ENCODE measurements at regions not wholly inside any gene's neighbourhood (a gene's known extent, or its start where the extent isn't known, plus 50 kb on each side); places are given as distances from the start of the nearest gene placed in this dataset.

GRCh38 chr2:220962556-220962955 lies 609.5 kb downstream of the EPHA4 start:
- no peak for DNase-seq

DNA sequence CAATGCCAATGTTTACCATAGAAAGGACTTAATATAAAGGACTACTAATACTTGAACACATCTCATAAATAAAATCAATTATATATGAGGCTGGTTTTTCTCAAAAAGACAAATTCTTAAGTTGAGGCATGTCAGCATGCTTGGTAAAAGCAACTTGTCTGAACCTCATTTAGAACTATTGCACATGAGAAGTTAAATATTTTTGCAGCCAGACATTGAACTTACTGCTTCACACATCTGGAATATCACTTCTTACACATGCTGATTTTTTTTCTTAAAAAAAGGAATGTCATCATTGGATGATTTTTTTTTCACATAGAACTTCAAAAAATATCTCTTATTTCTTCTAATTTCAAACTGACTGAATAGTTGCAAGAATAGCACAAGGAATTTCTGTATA lies 609.0 kb downstream of the EPHA4 start:
- no peak for DNase-seq

GRCh38 chr2:220963930-220964329 lies 608.2 kb downstream of the EPHA4 start:
- DNase-seq: no peak

- DNase-seq: no peak
Observed at GRCh38 chr2:220966636-220967035, 605.5 kb downstream of the EPHA4 start.

DNA sequence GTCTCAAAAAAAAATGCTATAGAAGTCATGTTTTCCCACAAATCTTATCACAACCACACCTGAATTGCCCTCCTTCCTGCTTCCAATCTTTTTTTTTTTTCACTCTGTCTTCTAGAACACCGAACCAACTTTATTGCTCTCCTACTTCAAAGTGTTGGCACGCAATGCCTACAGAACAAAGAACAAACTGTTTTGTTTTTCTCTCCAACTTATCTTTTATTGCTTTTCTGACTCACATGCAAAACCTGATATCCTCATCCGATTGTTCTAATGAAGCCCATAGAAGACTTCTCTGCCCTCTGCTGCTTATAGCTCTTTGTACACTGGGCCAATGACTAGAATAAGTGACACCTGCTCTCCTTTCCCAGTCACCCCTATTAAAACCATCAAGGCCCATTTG lies 602.8 kb downstream of the EPHA4 start:
- DNase-seq: no peak

GRCh38 chr2:220980966-220981675 lies 591.0 kb downstream of the EPHA4 start:
- no peak for DNase-seq

DNA sequence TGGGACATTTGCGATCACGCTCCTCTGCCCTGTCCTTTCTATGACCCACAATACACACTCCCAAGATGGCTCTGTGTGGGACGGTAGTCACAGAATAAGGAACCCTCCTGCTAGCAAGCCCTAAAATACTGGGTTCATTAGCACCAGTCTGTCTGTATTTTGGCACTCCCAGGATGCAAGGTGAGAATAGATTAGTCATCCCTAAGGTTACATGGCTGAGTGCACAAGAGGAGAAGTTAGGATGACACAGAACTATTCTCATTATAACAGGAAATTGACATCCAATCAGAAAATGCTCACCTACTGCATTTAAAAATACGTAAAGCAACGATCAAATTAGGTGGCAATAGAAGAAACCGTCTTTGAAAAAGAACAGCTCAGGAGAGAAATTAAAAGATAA lies 590.2 kb downstream of the EPHA4 start:
- DNase-seq: no peak

DNA sequence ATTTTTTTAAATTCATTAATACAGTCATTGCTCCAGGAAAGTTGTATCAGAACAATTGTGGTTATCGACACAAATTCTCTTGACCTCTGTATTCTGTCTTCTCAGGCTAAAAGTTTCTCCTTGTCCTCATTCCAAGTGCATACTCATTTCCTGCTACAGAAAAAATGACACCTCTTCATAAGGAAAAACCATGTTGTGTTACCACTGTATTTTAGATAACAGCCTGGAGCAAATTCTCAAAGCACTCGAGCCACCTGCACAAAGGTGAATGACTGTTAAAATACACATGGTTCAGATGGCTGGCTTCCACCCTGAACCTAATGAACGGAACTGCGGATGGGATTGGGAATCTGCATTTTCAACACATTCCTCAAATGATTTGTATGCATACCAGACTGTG lies 586.5 kb downstream of the EPHA4 start:
- no peak for DNase-seq

DNA sequence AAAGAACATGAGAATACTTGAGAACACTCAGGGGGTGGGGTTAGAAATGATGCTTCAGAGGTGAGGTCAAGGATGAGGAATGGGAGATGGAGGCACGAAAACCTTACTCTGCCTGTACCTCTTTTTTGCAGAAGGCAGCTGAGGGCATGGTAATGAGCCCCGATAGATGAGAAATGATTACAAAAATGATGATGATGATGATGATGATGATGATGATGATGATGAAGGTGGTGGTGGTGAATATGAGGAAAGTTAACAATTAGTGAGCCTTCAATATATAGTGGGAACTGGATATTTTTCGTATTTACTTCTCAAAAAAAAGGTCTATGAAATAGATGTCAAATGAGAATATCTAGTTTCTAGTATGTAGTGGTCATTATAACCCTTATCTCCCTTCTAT lies 584.3 kb downstream of the EPHA4 start:
- no peak for DNase-seq

- DNase-seq: no peak
Observed at GRCh38 chr2:220991972-220992371, 580.1 kb downstream of the EPHA4 start.

GRCh38 chr2:220994846-220995245 lies 577.3 kb downstream of the EPHA4 start:
- DNase-seq: no peak

DNA sequence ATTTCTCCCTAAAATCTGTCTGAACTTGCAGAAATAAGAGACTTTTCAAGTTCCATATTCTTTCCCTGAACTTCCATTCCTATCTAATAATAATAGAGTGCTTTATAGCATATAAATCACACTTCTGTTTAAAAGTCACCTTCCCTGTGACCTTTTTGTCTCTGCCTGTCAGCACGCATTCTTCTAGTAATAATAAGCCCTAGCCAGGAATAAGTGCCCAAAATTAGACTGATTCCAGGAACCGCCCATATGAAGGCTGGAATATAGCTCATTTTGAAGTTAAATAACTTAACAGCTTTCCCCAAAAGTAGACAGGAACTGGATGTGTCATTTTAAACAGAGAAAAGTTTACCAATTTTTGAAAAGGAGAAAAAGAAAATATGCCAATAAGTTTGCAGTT lies 576.5 kb downstream of the EPHA4 start:
- no peak for DNase-seq

DNA sequence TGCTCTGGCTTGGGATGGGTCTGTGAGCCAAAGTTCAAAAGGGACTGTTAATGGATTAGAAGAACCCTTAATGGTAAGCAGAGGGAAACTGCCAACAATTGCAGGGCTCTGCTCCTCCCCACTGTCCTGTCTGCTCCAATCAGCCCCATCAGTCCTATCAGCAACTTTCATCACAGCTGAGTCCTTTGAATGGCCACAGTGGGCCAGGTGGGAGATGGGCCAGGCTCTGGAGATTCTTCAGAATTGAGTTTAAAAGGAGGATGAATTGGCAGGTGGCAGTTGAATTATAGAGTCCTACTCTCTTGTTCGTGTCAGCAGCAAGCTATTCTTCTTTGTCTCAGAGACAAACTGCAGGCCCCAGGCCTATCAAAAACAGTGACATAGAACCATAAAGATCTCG lies 573.9 kb downstream of the EPHA4 start:
- no peak for DNase-seq

GRCh38 chr2:220999356-220999755 lies 572.7 kb downstream of the EPHA4 start:
- DNase-seq: no peak

DNA sequence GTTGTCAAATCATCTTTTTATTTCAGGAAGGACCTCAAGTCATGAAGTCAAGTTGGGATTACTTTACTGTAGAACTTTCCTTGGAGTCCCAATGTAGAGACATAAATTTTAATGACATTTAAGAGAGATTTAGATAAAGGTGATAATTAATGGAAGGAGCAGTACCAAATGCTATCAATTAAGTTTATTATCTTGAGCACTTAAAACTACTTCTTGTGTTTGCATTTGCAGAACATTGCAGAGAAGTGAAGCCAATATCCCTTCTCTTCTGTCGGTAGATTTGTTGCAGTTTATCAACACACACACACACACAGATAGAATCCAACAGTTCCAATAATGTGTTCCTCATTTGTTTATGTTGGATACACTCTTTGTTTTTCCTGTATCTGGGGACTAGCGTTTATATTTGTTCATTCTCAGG lies 570.7 kb downstream of the EPHA4 start:
- no peak for DNase-seq

DNA sequence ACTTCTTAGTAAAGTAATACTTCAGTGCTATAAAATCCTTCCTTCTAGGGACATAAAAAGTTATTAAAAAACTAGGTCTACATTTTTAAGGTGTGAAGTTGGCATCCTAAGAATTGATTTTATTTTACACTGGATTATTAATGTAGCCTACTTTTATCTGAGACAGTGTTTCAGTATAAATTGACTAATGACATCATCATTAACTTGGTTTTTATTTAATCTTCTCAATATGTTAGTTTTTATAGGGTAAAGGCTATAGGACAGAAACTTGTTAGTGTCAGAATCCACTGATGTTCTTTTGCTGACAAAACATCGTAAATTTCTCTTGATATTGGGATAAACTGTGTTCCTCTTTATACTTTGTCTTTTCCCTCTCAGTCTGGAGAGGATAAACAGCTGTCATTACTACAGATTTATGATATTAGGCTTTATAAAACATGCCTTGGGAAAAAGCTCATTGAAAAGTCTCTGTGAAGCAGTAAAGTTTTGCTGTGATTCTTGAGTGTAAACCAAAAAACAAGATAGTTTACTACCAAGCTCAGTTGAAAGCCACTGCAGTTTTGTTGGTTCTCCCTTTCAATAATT lies 569.9 kb downstream of the EPHA4 start:
- no peak for DNase-seq

GRCh38 chr2:221005338-221005737 lies 566.8 kb downstream of the EPHA4 start:
- no peak for DNase-seq

DNA sequence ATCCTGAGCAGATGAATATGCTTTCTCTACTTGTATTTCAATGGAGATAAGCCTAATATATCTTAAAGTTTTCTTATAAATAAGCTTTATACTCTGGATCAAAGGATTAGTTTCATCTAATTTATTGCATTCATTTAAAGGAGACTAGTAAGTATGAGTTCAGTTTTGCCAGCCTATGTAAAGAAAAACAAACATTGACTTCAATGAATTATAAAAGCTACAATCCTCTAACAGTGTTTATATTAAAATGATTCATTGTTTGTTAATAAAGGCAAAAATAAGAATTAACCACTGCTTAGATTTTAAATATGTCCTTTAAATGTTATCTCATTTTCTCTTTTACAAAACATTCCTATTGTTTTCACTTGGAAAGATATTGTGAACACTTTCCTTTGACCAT lies 566.0 kb downstream of the EPHA4 start:
- no peak for DNase-seq

- DNase-seq: no peak
Observed at GRCh38 chr2:221016551-221016950, 555.6 kb downstream of the EPHA4 start.

GRCh38 chr2:221018262-221018661 lies 553.8 kb downstream of the EPHA4 start:
- no peak for DNase-seq

DNA sequence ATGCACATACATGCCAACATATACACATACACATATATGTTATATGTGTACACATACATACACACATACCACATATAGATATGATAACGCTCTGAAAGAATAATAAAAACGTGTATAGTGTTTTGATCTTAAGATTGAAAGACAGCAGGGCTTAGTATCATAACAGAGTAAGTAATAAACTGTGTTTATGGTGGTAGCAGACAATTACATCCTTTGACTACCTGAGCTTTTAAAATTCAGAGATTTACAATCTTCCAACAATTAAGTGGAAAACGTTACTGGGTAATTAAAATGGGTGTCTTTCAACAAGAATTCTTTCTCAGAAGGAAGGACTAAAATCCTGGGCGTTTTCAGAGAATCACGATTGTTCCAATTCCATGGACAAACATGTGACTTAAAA lies 552.4 kb downstream of the EPHA4 start:
- DNase-seq: no peak

DNA sequence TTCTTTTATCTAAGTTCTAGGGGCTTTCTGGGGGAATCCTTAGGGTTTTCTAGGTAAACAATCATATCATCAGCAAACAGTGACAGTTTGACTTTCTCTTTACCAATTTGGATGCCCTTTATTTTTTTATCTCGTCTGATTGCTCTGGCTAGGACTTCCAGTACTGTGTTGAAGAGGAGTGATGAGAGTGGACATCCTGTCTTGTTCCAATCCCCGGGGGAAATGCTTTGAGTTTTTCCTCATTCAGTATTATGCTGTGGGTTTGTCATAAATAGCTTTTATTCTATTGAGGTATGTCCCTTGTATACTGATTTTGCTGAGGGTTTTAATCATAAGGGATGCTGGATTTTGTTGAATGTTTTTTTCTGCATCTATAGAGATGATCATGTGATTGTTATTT lies 549.5 kb downstream of the EPHA4 start:
- no peak for DNase-seq

- DNase-seq: no peak
Observed at GRCh38 chr2:221025398-221025797, 546.7 kb downstream of the EPHA4 start.

GRCh38 chr2:221034026-221034701 lies 537.9 kb downstream of the EPHA4 start:
- no peak for DNase-seq

- no peak for DNase-seq
Observed at GRCh38 chr2:221034973-221035372, 537.1 kb downstream of the EPHA4 start.

Data from CD4-positive, alpha-beta T cell treated with Interleukin-4 for 4 hours (primary cell).